GM19438 (cell line): ENCODE measurements at regions not wholly inside any gene's neighbourhood (a gene's known extent, or its start where the extent isn't known, plus 50 kb on each side); places are given as distances from the start of the nearest gene placed in this dataset.
"Not testable (repeated sequence)": the region's sequence is repeated elsewhere in the genome, so short reads cannot be mapped to it uniquely, and the experiment has no call there.

Experiments
- ATAC-seq: cut with Tn5 transposase; IDR thresholded peaks from one replicate; pipeline ENCODE4 v1.9.1; 2021; ENCODE audit warnings: low read depth; ENCODE audit not compliant: unreplicated experiment

DNA sequence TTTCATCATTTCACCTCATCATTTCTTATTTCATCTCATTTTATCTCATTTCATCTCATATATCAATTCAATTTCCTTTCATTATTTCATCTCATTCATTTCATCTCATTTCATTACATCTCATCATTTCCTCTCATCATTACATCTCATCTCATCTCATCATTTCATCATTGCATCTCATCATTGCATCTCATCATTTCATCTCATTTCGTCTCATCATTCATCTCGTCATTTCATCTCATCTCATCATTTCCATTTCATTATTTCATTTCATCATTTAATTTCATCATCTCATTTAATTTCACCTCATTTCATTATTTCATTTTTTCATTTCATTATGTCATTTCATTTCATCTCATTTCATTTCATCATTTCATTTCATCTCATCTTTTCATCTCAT is 168.5 kb upstream of the FAM72C start:
- ATAC-seq, result not testable (repeated sequence)

- ATAC-seq, result not testable (repeated sequence)
These were observed 133.2 kb upstream of the FAM72C start for GRCh38 chr1:144105006-144105405.

DNA sequence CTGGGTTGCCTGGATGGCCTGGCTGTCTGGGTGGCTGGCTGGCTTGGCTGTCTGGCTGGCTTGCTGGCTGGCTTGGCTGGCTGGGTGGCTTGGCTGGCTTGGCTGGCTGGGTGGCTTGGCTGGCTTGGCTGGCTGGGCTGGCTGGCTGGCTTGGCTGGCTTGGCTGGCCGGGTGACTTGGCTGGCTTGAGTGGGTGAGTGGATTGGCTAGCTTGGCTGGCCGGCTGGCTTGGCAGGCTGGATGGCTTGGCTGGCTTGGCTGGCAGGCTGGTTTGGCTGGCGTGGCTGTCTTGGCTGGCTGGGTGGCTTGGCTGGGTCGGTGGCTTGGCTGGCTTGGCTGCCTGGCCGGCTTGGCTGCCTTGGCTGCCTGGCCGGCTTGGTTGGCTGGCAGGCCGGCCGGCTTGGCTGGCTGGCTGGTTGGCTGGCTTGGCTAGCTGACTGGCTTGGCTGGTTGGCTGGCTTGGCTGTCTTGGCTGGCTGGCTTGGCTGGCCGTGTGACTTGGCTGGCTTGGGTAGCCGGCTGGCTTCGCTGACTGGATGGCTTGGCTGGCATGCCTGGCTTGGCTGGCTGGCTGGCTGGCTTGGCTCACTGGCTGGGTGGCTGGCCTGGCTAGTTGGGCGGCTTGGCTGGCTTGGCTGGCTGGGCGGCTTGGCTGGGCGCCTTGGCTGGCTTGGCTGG is 132.4 kb upstream of the FAM72C start:
- ATAC-seq, result not testable (repeated sequence)

- ATAC-seq, result not testable (repeated sequence)
These were observed 131.5 kb upstream of the FAM72C start for GRCh38 chr1:144103156-144103880.

DNA sequence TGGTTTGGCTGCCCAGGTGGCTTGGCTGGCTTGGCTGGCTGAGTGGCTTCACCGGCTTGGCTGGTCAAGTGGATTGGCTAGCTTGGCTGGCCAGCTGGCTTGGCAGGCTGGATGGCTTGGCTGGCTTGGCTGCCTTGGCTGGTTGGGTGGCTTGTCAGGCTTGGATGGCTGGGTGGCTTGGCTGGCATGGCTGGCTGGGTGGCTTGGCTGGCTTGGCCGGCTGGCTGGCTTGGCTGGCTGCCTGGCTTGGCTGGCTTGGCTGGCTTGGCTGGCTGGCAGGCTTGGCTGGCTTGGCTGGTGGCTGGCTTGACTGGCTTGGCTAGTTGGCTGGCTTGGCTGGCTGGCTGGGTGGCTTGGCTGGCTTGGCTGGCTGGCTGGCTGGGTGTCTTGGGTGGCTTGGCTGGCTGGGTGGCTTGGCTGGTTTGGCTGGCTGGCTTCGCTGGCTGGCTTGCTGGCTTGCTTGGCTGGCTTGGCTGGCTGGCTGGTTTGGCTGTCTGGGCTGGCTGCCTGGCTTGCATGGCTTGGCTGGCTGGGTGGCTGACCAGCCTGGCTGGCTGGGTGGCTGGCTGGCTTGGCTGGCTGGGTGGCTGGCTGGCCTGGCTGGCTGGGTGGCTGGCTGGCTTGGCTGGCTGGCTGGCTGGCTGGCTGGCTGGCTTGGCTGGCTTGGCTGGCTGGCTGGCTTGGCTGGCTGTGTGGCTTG is 130.4 kb upstream of the FAM72C start:
- not testable (repeated sequence) for ATAC-seq

GRCh38 chr1:144101397-144102045 is 129.7 kb upstream of the FAM72C start:
- ATAC-seq, result no peak

- ATAC-seq, result not testable (repeated sequence)
These were observed 105.5 kb upstream of the FAM72C start for GRCh38 chr1:144077167-144077841.

DNA sequence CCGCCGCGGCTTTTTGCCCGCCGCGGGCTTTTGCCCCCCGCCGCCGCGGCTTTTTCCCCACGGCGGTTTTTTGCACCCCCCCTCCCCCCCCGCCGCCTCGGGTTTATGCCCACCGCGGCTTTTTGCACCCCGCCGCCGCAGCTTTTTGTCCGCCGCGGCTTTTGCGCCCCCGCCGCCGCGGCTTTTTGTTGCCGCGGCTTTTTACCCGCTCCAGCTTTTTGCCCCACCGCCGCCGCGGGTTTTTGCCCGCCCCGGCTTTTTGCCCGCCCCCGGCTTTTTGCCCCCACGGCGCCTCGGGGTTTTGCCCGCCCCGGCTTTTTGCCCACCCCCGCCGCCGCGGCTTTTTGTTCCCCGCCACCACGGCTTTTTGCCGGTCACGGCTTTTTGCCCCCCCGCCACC is 104.9 kb upstream of the FAM72C start:
- not testable (repeated sequence) for ATAC-seq

- ATAC-seq, result not testable (repeated sequence)
These were observed 98.7 kb upstream of the FAM72C start for GRCh38 chr1:144070394-144071053.

GRCh38 chr1:144067042-144067441 is 95.3 kb upstream of the FAM72C start:
- not testable (repeated sequence) for ATAC-seq

- not testable (repeated sequence) for ATAC-seq
These were observed 94.5 kb upstream of the FAM72C start for GRCh38 chr1:144066071-144066813.

DNA sequence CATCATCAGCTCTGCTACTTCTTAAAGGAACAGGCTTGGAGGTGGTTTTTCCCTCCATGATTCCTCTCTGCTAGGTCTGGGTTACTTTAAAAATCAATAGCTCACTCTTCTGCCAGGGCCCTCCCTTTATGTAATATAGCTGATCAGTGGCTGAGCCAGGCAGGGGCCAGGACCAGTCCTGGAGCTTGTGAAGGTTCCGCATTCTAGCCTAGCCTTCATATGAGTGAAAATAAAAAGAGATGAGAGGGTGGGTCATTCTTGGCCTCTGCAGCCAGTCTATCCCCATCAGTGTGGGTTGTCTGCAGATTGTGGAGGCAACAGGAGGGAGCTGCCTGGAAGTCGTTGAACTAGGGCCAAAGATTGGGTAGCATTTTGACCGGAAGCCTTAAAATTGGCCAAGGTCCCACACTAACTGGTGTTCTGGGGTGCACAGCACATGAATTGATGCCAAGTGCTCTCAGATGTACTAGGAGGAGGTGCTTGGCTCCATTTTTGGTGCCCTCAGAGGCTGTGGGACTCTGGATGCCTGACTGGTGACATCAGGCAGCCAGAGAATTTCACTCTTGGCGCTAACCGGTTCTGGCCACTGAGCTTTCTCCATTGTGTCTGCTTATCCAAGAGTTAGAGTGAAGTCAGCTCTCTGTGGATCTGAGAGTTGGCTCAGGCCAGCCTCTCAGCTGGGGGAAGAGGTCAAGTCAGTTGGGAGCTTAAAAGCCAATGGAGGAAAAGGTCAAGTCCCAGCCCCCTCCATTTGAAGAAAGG is 93.7 kb upstream of the FAM72C start:
- ATAC-seq, result not testable (repeated sequence)

- not testable (repeated sequence) for ATAC-seq
These were observed 77.6 kb upstream of the FAM72C start for GRCh38 chr1:144049365-144049764.

- ATAC-seq, result not testable (repeated sequence)
These were observed 74.9 kb upstream of the FAM72C start for GRCh38 chr1:144046645-144047044.

DNA sequence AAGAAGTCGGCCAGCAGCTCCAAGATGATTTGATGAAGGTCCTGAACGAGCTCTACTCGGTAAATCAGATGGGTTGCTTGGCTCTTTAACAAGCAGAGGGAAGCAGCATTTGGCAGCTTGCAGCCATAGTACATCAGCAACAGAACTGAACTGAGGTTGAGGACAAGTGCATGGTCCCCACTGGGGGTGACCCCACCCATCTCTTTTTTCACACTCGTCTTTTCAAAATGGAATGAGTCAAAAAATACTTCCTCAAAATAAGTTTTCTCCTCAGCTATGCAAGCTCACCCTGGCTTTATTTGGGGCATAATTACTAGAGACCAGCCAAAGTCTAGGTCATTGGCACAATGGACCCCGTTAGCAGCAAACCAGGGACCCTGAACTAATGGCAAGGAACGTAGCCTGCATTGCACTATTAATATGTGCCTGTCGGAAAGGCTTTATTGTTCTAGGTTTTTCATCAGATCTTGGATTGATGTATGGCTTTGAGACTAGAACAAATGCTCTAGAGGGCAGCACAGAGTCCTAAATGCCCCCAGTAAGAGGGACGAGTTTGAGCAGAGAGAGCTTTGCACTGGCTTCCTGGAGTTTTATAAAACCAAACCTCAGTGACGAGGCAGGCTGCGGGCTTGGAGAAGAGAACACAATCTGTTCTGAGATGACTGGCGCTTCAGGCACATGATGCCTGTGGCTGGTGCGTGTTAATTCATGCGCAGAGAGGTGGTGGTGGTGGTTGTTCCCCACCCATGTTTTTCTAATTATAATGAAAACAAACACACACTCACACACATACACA is 74.2 kb upstream of the FAM72C start:
- ATAC-seq, result not testable (repeated sequence)

GRCh38 chr1:144042251-144042650 is 70.5 kb upstream of the FAM72C start:
- not testable (repeated sequence) for ATAC-seq

GRCh38 chr1:144040293-144040692 is 68.5 kb upstream of the FAM72C start:
- not testable (repeated sequence) for ATAC-seq

DNA sequence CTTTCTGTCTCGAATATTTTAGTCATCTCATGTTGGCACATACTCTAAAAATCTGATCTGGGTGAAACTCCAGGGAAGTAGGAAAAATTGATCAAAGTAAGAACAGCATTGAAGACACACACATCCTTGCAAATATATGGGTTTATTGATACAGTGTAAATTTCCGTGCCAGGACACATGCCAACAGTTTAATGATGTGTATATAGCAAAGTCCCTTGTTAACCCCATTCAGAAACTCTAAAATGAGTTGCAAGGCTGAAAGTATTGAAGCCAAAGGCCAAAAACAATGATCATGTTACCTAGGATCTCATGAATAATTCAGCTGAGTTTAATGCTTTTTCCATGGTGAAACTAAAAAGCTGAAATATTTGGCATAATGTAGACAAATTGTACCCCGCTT is 62.3 kb upstream of the FAM72C start:
- ATAC-seq, result not testable (repeated sequence)
